GM12875 (cell line): ENCODE measurements at regions not wholly inside any gene's neighbourhood (a gene's known extent, or its start where the extent isn't known, plus 50 kb on each side); places are given as distances from the start of the nearest gene placed in this dataset.

ENCODE experiments used
- H3K4me3 ChIP-seq: one replicate; pipeline ENCODE4 v1.5.1; 2011; ENCODE audit warnings: low read depth, low read length, control low read depth
- CTCF ChIP-seq: IDR thresholded peaks from 2 replicates; pipeline ENCODE4 v1.5.1; 2011; ENCODE audit warnings: low read depth, mild to moderate bottlenecking, control low read depth, inconsistent platforms, low read length, moderate library complexity, borderline replicate concordance; ENCODE audit not compliant: insufficient read depth

- H3K4me3 ChIP-seq, result no peak overlapping the region
- no peak for TF ChIP-seq CTCF
Observed at GRCh38 chr3:28816017-28816416, 464.9 kb upstream of the RBMS3 start.

GRCh38 chr3:28824316-28824715 is 456.6 kb upstream of the RBMS3 start:
- TF ChIP-seq CTCF, result no peak
- H3K4me3 ChIP-seq, result no peak overlapping the region

GRCh38 chr3:28826840-28827239 is 454.0 kb upstream of the RBMS3 start:
- TF ChIP-seq CTCF, result no peak
- no peak overlapping the region for H3K4me3 ChIP-seq

- no peak overlapping the region for H3K4me3 ChIP-seq
- no peak for TF ChIP-seq CTCF
Observed at GRCh38 chr3:28835249-28835648, 445.6 kb upstream of the RBMS3 start.

- no peak for TF ChIP-seq CTCF
- H3K4me3 ChIP-seq, result no peak overlapping the region
Observed at GRCh38 chr3:28835751-28836150, 445.1 kb upstream of the RBMS3 start.

GRCh38 chr3:28836199-28836598 is 444.7 kb upstream of the RBMS3 start:
- no peak for TF ChIP-seq CTCF
- H3K4me3 ChIP-seq, result no peak overlapping the region

GRCh38 chr3:28840976-28841376 is 439.9 kb upstream of the RBMS3 start:
- no peak overlapping the region for H3K4me3 ChIP-seq
- no peak for TF ChIP-seq CTCF
